SU-DHL-6 (cell line): ENCODE measurements at regions not wholly inside any gene's neighbourhood (a gene's known extent, or its start where the extent isn't known, plus 50 kb on each side); places are given as distances from the start of the nearest gene placed in this dataset.

Experiments used
- CTCF ChIP-seq: fragments of 200-600 bp; sonication (generic); IDR thresholded peaks from one replicate; pipeline ENCODE4 v1.5.1; 2017; ENCODE audit warnings: antibody characterized with exemption, mild to moderate bottlenecking, low read length, moderate library complexity; ENCODE audit not compliant: insufficient read depth, poor library complexity, severe bottlenecking
- EZH2phosphoT487 ChIP-seq: fragments of 200-600 bp; sonication (generic), shearing (Covaris generic); conservative IDR thresholded peaks from 2 replicates; pipeline ENCODE4 v1.6.1; 2018; ENCODE audit warnings: mild to moderate bottlenecking, antibody characterized with exemption, low read length, moderate library complexity, mixed read lengths

- TF ChIP-seq CTCF (no peak), EZH2phosphoT487 (no peak)
Observed at GRCh38 chr11:82047200-82047599, 686.5 kb downstream of the FAM181B start.
